Astrocyte (in vitro differentiated cells and primary cell): ENCODE measurements at regions not wholly inside any gene's neighbourhood (a gene's known extent, or its start where the extent isn't known, plus 50 kb on each side); places are given as distances from the start of the nearest gene placed in this dataset.

Experiments
- CTCF ChIP-seq: IDR thresholded peaks from 2 replicates; pipeline ENCODE4 v1.5.1; 2011; ENCODE audit warnings: low read depth, mild to moderate bottlenecking, inconsistent platforms, low read length, moderate library complexity; ENCODE audit not compliant: insufficient read depth
- EZH2 ChIP-seq: IDR thresholded peaks from 2 replicates; pipeline ENCODE4 v1.6.1; 2012; ENCODE audit warnings: mild to moderate bottlenecking, low read length, inconsistent platforms; ENCODE audit not compliant: insufficient read depth

DNA sequence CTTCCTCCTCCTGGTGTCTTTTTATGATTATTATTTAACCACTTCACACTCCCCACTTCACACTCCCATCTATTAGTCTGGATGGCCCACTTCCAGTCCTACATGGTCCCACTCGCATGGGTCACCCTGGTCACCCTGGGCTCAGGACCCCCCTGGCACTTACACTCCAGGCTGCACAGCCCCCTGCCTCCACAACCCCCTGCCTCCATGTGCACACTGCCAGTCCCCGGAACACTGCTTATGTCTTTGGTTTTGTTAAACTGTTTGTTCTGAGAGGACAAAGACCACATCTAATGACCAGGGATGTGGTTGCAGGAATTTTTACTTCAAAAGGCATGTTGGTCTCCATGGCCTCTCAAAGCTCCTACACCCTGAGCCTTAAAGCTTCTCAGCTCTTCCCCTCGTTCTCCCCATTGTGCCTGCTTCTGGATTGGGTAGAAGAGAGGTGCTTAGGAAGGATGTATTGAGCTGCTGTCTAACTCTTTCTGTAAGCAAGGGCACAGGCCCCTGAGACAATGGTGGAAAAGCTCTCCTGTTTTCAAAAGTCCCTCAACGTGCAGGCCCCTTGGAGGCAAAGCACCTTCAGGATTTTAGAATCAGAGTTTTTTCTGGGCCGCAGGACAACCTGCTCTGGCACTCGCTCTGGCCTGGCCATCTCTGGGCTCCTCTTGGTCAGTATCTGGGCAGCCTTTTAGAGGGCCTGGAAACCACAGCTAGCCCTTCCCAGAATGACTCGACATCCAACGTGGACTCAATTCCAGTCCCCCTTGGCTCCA, 150.0 kb upstream of the HAAO start:
- TF ChIP-seq CTCF, result no peak
- no peak for TF ChIP-seq EZH2
